Inflammatory macrophage treated with lipopolysaccharide for 4 hours (primary cell): ENCODE measurements at regions not wholly inside any gene's neighbourhood (a gene's known extent, or its start where the extent isn't known, plus 50 kb on each side); places are given as distances from the start of the nearest gene placed in this dataset.

Experiments used
- DNase-seq: peaks from one replicate; pipeline ENCODE4 v3.0.0-alpha.2; 2020

GRCh38 chrX:128250621-128251020 lies 198.4 kb upstream of the ACTRT1 start:
- no peak for DNase-seq

DNA sequence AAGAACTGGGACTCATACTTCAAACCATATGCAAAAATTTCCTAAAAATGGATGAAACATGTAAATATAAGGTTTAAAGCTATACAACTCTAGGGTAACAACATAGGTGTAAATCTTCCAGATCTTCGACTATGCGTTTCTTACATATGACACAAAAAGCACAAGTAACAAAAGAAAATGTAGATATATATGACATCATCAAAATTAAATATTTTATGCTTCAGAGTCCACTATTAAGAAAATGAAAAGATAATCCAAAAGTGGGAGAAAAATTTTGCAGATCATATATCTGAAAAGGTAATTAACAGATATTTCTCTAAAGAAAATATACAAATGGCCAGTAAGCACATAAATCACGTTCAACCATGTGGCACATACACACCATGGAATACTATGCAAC lies 164.2 kb upstream of the ACTRT1 start:
- no peak for DNase-seq

GRCh38 chrX:128165884-128166408 lies 113.7 kb upstream of the ACTRT1 start:
- DNase-seq, result no peak

DNA sequence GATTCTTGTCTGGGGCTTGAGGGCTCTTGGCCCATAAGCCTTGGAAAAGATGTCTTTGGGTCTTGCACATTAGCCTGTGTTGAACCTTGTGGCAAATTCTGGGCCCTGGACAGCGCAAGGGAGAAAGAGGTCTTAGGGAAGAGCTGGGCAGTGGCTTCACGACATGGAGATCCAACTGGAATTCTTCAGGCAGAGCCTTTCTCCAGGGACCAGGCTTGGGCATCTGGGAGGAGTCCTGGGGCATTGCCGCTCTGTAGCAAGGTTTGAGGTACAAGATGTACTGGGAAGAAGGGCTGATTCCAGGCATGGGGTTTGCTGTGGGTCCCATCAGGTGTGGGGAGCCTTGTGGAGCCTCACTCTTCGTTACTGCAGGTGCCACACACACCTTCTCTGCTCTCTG lies 104.0 kb upstream of the ACTRT1 start:
- no peak for DNase-seq

- no peak for DNase-seq
Observed at GRCh38 chrX:128142745-128143144, 90.5 kb upstream of the ACTRT1 start.

DNA sequence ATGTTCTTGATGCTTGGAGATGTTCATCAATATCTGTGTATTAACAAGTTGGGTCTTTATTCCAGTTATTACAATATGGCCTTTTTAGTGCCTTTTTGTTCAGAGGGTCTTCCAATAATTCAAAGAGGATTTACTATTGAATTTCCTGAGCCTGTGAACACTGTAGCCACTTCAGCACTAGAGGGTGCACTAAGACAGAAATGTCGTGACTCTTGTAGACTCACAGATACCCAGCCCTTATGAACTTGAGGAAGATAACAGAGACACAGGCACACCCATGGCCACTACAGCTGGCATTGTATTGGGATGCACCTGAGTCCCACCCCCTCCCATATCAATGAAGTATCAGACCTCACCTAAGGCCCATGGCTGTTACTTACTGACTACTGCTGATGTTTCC lies 54.4 kb upstream of the ACTRT1 start:
- peak; percentile 0 for DNase-seq

- DNase-seq, result no peak
Observed at GRCh38 chrX:128105659-128106058, 53.5 kb upstream of the ACTRT1 start.
